Testis (tissue), 2 donors: ENCODE measurements at regions not wholly inside any gene's neighbourhood (a gene's known extent, or its start where the extent isn't known, plus 50 kb on each side); places are given as distances from the start of the nearest gene placed in this dataset.

Source experiments
- DNase-seq: peaks from one replicate; pipeline ENCODE4 v3.0.0-alpha.2; 2019
- H3K27ac ChIP-seq, 2 donors: fragments of 200-600 bp; sonication (generic); one replicate each; pipeline ENCODE4 v1.5.1; 2019
- H3K27me3 ChIP-seq: fragments of 200-600 bp; sonication (generic); one replicate; pipeline ENCODE4 v1.5.1; 2019
- H3K36me3 ChIP-seq: fragments of 200-600 bp; sonication (generic); one replicate; pipeline ENCODE4 v1.5.1; 2017; ENCODE audit warnings: low read depth; ENCODE audit errors: missing control alignments
- H3K4me1 ChIP-seq: fragments of 200-600 bp; sonication (generic); one replicate; pipeline ENCODE4 v1.5.1; 2019
- H3K4me3 ChIP-seq, 2 donors: fragments of 200-600 bp; sonication (generic); one replicate each; pipeline ENCODE4 v1.5.1; 2017 to 2019
- H3K9me3 ChIP-seq: fragments of 200-600 bp; sonication (generic); one replicate; pipeline ENCODE4 v1.5.1; 2017
- POLR2A ChIP-seq: fragments of 450-650 bp; IDR thresholded peaks from one replicate; pipeline ENCODE4 v1.6.1; 2017; ENCODE audit warnings: antibody characterized with exemption, mild to moderate bottlenecking, moderate library complexity
- WGBS, 2 donors: methylation state at CpG; one replicate each; pipeline ENCODE4 v1.1.5; 2018; 5-methylcytosine and 5-hydroxymethylcytosine counted together
- intact Hi-C: fragments of 100-400 bp; cut with DNase I; formaldehyde crosslinking; loops from one replicate; pipeline ENCODE4 v1.15.1; 2023; ENCODE audit warnings: low total_unique reads
- small RNA-seq, 2 donors: library from RNA; depleted of rRNA; stranded (forward); fragments of <200 nt; gene quantifications; one replicate each; pipeline ENCODE3, GENCODE V24; 2016
- TF ChIP-seq, protein P1 (sequence below), 3 experiments: fragments of 450-650 bp in 2 of 3; fragments of 200-600 bp in 1 of 3; sonication (generic) in 1 of 3; IDR thresholded peaks; one replicate each; pipeline ENCODE4 v1.5.1; 2016 to 2019; ENCODE audit warnings: antibody characterized with exemption in 3 of 3, mild to moderate bottlenecking in 2 of 3, moderate library complexity in 1 of 3

DNA sequence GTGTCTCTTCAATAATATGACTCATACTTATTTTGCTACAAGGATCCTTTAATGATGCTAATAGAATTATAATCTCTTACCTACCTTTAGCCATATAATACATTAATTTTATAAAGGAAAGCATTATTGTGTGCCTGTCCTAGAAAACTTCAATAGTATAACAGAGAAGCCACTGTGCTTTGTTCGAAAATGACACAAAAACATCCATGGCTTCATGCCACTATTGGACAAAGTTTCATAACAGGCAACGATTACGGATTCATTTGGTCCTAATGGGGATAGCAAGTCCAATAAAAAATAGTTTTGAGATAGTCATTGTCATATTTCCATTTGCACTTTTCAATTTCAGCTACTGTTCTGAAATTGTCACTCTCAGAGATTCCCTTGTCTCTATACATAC lies 52.5 kb upstream of the CCDC150 start:
- H3K36me3 ChIP-seq: no peaks in the 10 kb centered on the region
- H3K9me3 ChIP-seq: no peaks in the 10 kb centered on the region
- no peak overlapping the region for H3K4me3 ChIP-seq
- H3K27ac ChIP-seq: peak overlapping the region in 1 of 2 donors; percentile 39
- no peaks in the 10 kb centered on the region for H3K27me3 ChIP-seq
- WGBS, 2 donors: 62 to 72% methylated on average over 3 of the region's 3 CpGs
- intact Hi-C loops: no loop called here
- DNase-seq: no peak
- TF ChIP-seq POLR2A: no peak
- TF ChIP-seq, protein P1, sequence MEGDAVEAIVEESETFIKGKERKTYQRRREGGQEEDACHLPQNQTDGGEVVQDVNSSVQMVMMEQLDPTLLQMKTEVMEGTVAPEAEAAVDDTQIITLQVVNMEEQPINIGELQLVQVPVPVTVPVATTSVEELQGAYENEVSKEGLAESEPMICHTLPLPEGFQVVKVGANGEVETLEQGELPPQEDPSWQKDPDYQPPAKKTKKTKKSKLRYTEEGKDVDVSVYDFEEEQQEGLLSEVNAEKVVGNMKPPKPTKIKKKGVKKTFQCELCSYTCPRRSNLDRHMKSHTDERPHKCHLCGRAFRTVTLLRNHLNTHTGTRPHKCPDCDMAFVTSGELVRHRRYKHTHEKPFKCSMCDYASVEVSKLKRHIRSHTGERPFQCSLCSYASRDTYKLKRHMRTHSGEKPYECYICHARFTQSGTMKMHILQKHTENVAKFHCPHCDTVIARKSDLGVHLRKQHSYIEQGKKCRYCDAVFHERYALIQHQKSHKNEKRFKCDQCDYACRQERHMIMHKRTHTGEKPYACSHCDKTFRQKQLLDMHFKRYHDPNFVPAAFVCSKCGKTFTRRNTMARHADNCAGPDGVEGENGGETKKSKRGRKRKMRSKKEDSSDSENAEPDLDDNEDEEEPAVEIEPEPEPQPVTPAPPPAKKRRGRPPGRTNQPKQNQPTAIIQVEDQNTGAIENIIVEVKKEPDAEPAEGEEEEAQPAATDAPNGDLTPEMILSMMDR (IDR thresholded peaks at IDR 0.05): no peak
- peaks cover 12% of the 10 kb centered on the region for H3K4me1 ChIP-seq

DNA sequence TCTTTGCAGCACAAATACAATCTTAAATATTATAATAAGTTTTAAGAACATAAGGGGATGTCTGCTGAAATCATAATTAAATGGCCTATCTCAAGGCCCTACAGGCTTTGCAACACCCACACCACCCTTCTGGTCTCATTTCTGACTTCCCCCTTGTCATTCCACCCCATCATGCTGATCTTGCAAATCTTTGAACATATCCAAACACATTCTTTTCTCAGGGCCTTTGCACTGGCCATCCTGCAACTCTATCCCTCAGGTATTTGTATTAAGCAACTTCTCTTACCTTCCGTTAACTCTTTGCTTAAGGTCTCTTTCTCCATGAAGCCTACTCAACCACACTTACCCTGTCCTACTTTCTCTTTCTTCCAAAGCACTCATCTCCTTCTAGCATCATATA lies 51.8 kb upstream of the CCDC150 start:
- TF ChIP-seq, protein P1 (IDR thresholded peaks at IDR 0.05): no peak
- no peak for TF ChIP-seq POLR2A
- 0 to 35% methylated on average over 1 of the region's 1 CpG for WGBS, 2 donors
- no peak for DNase-seq

DNA sequence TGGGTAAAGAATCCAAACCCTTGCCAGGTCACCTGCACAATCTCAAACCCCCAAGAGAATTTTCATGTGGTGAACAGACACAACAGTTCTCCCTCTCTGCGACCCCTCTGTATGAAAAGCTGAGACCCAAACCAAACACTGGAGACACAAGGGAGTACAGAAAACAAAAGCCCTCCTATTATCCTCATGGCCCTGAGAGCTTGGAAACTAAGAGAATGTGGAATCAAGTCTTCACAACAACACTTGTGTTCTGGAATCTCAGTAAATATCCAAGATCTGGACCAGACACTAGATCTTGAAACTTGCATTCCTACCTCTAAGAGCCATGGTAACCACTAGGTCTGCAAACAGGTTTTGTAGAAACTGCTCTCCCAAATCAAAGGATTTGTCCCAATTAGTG lies 50.1 kb upstream of the CCDC150 start:
- Histone ChIP-seq H3K4me1 (peaks cover 12% of the 10 kb centered on the region), H3K27ac (no peak overlapping the region), H3K36me3 (no peaks in the 10 kb centered on the region), H3K27me3 (no peaks in the 10 kb centered on the region), H3K9me3 (no peaks in the 10 kb centered on the region), H3K4me3 (no peak overlapping the region)
- WGBS, 2 donors: 92 to 100% methylated on average over 1 of the region's 1 CpG
- intact Hi-C loops: no loop called here
- DNase-seq: no peak
- no peak for TF ChIP-seq POLR2A
- TF ChIP-seq, protein P1 (IDR thresholded peaks at IDR 0.05): no peak

More for the DNA sequence above, 51.8 kb upstream of the CCDC150 start:
- no peaks in the 10 kb centered on the region for H3K36me3 ChIP-seq
- no peak overlapping the region for H3K4me3 ChIP-seq
- no peaks in the 10 kb centered on the region for H3K9me3 ChIP-seq
- H3K27me3 ChIP-seq: no peaks in the 10 kb centered on the region
- H3K27ac ChIP-seq: no peak overlapping the region
- peaks cover 12% of the 10 kb centered on the region for H3K4me1 ChIP-seq
- intact Hi-C loops: no loop called here

Small RNA genes lying in the stretch of these regions (small RNA-seq; reads per million reads assigned to genes)
- 0 reads per million in 2 donors for gene RN7SL820P
